GM18498 (cell line): ENCODE measurements at regions not wholly inside any gene's neighbourhood (a gene's known extent, or its start where the extent isn't known, plus 50 kb on each side); places are given as distances from the start of the nearest gene placed in this dataset.
A peak's percentile ranks its signal among the peaks of the same experiment; 100 is the strongest.

Experiments
- ATAC-seq: cut with Tn5 transposase; IDR thresholded peaks from one replicate; pipeline ENCODE4 v1.9.1; 2021; ENCODE audit warnings: mild to moderate bottlenecking, moderate library complexity; ENCODE audit not compliant: unreplicated experiment

DNA sequence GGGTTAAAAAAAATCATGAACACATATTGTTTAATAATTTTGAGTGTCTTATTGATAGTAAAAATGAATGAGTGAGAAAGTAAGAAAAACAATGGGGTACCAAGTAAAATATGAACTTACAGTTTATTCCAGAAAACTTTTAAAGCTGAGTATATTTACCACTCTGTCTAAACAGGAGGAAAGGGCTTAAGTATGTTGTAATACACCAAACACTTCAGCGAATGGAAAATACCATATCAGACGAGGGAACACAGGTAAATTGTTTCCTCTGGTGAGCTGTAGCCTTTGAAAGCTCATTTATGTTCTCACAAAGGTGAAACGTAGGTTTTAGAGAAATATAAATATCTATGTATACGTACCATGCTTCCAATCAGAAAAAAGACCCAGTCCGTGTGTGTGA is 1209.6 kb upstream of the ZEB2 start:
- ATAC-seq: no peak

DNA sequence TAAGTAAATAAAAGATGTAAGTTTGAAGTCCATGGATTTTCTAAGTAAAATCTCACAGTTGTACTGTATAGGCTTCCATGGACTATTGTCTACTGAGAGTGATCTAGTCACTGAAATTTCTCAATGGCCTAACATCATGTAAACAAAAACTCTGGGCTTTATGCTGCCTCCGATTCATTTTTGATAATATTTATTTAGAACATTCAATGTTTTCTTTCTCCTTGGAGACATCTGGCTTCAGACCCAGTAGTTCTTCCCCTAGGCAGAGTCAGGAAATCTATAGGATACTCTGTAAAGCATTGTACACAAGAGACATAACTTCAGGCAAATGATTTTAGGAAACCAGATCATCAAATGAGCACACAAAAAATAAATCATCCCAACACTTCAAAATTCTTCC is 1208.6 kb upstream of the ZEB2 start:
- no peak for ATAC-seq

DNA sequence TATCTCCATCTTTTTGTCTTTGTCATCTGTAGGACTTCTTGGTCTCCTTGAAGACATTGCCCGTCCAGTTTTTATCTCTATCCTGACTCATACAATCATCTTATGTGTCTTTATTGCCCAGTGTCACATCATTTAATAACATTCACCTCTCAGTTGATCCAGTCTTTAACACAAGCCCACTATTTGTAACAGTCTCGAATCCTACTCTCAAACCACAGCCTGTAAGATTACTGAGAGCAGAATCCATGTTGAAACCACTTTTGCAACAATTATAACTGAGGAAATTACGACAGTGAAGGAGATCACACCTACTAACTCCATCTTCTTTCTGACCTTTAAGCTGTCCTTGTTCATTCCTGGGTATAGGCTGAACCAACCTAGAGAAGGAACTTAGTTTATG is 1206.0 kb upstream of the ZEB2 start:
- ATAC-seq: no peak

DNA sequence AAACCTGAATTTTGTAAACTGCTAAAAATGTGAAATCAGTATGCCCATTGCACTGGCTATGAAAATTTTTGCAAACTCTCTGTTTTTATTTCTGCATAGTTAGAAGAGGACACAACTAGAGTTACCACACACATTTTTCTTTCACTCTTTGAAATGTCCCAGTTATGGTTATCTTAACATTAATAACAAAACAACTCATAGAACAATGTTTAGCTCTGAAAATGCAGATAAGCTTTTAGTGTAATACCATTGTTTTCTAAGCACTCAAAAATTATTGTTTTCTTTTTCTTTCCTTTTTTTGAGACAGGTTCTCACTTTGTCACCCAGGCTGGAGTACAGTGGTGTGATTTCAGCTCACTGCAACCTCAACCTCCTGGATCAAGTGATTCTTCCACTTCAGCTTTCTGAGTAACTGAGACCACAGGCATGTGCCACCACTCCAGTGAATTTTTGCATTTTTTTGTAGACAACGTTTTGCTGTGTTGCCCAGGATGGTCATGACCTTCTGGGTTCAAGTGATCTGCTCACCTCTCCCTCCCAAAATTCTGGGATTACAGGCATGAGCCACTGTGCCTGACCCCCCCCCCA is 1204.5 kb upstream of the ZEB2 start:
- ATAC-seq: no peak

DNA sequence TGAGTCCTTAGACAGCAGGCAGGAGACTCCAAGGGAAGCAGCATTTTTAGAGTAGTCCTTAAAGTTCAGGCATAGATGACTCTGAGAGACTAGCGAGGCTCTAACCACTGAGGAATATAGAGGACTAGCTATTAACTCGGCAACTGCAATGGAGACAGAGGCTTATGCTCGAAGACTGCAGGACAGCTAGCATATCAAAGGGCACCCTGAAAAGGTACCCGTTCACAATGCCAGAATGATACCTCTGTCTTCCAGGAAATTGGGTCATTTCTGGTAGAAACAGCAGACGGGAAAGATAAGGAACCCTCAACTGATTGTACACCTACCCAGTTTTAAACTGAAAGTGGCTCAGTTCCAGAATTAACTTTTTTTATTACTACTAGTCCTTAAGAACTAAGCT is 1204.0 kb upstream of the ZEB2 start:
- ATAC-seq: no peak

DNA sequence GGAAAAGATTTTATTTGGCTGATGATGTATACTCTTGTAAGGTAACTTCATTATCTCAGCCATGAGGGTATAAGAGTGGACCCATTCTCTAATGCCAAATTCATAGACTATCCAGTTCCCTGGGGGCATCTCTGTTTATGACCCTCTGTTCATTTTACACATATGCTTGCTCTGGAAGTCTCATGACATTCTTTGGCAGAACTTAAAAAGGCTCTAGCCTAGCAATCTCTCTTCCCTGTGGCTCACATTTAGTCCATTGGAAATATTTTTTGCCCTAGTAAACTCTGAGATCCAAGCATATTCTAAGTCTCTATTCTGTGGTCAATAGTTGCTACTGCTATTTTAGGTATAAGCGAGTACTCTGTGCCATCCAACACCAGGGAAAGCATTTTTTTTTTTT is 1201.8 kb upstream of the ZEB2 start:
- ATAC-seq: no peak

DNA sequence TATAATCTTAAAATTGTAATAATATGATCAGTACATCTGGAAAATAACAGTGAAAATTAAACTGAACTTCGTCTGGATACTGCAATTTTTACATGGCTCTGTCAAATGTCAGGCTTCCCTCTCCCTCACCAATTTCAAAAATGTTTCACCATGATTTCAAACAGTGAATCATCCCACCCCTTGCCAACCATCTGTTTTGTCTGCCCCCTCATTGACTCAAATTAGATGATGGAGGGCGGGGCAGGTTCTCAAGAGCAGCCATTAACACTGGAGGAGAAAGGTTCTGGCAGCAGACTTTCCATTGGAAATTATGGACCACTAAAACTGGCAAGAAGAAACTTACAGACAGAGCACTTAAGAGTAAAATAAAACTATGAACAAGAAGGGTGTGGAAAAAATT is 1195.7 kb upstream of the ZEB2 start:
- no peak for ATAC-seq

DNA sequence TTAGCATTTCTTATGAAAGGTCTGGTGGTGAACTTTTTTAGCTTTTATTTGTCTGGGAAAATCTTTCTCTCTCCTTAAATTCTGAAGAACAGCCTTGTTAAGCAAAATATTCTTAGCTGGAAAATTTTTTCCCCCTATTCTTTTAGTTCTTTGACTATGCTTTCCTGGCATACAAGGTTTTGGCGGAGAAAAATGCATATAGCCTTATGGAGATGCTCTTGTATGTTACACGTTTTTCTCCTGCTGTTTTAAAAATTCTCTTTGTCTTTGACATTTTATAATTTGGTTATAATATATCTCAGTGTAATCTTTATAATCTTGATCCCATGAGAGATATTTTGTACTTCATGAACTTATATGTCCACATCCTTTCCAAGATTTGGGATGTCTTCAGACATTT is 1190.4 kb upstream of the ZEB2 start:
- ATAC-seq: no peak

DNA sequence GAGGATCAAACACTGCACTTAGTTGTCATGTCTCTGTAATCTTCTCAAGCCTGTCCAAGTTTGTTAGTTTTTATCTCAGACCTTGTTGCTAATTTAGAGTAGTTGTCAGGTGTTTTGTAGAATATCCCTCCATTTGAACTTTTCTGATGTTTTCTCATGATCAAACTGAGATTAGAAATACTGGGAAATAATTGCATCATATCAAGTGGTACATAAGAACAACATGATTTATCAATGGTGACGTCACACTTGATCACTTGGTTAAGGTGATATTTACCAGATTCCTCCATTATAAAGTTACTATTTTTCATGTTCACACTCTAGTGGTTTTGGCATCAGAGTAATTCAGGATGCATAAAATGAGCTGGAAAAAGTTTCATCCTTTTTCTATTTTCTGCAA is 1182.4 kb upstream of the ZEB2 start:
- ATAC-seq: no peak

DNA sequence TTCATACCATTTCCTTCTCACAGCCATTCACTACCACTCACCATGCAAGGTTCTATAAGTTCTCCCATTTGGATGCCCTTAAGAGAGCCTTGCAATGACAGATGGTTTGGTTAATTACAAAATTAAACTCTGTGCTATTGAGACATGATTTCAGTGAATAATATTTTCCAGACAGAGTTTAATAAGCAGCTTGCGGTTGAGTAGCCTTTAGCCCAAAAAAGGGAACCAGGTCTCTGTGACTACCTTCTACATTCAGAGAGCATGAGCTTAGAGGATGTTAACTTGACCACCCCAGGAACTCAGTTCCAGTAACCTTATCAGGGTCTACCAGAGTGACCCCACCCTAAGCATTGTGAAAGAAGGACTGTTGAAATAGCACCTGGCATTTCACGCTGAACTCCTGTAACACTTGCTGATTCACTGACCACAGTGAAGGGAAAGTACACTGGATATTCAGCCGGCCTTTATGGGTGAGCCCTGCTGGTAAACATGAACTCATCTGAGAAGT is 1173.1 kb upstream of the ZEB2 start:
- ATAC-seq: peak; percentile 91

DNA sequence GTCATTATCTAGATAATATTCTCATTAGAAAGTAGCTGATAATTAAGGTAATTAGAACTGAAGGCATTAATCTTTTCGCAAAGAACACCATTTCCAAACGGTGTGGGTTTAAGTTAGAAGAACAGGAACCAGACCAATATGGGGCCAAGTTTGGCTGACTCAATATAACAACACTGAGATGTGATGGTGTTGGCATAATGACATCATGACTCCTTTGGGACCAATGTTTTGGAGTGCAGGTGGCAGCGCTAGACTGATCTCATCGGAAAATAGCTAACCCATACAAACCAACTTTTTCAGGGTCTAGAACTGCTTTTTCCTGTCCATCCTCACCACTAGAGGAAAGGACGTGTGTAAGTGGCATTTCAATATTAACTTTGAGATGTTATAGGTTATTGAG is 1171.7 kb upstream of the ZEB2 start:
- ATAC-seq: no peak

DNA sequence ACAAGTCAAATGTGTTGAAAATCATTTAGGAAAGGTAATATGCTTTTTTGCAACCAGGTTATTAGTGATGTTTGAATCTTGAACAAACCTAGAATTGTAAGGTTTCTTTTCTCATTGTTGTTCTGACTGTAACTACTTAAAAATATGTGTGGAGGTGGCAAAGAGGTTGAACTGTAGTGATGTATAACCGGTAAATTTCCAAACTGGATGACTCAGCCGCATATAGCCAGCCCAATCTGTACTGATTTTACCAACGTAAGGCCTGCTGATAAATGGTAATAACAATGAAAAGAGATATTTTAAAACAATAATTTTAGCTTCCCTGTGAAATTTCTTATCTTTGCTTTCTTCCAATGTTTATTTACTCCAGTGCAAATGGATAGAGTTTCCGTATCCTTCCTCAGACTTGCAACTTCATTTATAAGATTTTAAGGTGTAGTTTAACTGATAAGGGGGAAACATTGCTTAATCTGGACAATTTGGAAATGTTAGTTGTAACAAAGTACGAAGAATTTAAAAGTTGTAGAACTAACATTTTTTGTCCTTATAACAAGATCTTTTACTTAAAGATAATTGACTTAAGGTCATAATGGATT is 1170.4 kb upstream of the ZEB2 start:
- ATAC-seq: no peak

DNA sequence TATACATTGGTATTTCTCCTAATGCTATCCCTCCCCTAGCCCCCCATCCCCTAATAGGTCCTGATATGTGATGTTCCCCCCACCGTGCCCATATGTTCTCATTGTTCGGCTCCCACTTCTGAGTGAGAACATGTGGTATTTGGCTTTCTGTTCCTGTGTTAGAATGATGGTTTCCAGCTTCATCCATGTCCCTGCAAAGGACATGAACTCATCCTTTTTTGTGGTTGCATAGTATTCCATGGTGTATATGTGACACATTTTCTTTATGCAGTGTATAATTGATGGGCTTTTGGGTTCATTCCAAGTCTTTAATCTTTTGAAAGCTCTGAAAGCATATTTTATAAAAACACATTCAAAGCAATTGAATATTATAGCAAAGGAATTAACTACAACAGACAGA is 1169.4 kb upstream of the ZEB2 start:
- no peak for ATAC-seq

DNA sequence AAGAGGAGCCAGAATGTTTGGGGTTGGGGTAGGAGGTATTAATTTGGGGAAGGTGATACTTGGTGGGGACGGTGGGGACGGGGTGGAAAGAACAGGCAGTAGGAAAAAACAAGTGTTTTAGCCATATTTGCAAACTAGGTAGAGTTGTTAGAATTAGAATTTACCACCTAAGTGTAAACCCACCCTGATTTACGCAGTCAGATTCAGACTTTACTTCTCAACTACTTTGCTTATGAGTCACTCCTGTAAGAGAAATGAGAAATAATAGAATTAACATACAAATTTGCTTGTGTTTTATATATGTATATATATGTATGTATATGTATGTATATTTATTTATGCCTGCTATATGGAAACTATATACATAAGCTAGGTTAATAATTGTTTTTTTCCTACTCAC is 1168.2 kb upstream of the ZEB2 start:
- ATAC-seq: peak; percentile 22

DNA sequence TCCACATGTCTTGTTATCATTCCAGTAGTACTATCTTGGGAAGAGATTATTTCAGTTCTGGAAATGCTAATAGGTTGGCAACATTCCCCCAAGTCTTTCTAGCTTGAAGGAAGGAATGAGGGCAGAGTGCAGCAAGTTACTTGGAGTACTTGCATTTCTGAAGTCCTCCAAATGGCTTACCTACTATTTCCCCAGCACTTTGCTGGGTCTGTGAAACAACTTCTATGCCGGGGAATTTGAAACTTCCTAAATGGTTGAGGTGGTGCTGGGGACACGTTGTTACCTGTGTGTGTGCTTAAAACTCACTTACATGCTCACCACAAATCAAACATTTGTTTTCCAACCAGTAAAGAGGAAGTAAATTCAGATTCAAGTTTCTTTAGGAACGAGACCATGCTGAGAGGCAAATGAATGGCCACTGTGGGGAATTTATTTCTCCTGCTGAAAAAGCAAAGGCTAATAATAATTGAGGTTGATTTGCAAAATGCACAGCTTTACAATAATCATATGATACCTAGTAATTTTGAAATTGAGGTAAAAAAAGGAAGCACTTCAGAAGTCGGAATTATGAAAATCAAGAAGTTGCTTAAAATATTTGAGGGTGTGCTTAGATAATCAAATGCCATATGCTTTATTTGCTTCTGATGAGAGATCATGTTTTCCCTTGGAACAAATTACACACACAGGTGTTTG is 1167.7 kb upstream of the ZEB2 start:
- ATAC-seq: peak; percentile 44

DNA sequence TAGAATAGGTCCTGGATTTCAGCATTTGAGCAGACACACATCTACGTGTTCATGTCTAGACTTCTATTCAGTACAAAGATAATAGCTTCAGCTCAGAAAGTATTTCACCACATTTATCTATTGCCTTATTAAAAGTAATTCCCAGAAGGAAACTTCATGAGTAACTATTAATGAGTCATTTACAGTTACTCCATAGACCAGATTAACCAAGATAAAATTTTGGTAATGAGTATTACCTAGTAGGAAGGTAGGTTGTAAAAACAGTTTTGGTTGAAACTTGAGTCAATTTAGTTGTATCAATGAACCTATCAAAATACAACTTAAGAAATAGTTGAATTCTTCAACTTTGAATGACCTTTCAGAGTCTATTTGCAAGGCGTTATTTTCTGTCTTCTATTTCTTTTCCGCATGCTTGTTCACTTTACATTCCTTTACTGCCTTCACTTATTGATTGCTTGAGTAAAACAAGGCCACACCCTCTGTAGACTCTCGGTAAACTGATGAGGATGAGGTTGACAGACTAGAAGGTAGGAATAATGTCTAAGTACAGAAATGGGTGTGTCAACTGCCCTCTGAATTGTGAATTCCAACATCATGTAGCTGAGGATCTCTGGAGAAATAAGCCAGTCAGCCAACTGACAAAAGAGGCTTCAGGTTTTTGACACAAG is 1165.6 kb upstream of the ZEB2 start:
- ATAC-seq: no peak

DNA sequence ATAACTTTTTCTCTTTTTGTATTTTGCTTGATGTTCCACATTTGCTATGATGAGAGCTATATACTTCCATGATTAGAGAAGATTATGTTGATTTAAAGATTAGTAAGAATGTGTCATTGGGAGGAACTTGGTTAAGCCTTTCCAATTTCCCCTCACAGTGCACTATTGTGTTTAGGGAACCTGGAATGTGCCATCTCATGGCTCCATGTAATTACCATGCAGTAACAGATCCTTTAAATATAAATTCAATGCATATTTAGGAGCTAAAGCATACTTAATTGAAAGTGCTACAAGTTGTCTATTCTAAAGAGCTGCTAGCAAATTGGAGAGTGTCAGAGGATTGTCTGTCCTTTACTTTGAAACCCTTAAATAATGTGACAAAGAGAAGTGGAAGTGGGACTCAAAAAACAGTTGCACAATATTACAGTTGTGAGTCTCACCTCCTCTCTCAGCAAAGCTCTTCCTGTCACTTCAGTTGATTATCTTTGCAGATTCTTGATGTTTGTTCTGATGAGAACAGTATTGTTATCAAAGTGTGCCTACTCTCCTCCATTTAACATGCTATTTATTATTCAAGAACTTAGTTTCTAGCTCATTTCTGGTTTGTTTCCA is 1162.7 kb upstream of the ZEB2 start:
- ATAC-seq: no peak

DNA sequence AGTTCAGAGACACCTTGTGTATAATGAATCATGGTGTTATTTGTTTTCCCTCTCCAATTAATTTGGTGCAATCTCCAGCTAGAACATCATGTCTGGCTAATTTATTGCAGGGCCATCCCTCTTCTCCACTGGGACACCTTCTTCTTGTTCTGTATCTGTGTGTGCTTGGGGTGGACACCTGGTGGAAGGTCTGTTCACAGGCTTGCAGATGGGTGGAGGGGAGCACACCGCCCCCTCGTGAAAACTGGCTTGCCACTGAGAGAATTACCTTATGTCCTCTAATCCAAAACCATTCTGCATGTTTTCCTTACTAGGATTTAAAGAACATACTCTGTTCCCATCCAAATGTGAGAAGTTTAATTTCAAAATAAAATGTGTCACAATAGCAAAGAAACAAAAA is 1160.4 kb upstream of the ZEB2 start:
- no peak for ATAC-seq

DNA sequence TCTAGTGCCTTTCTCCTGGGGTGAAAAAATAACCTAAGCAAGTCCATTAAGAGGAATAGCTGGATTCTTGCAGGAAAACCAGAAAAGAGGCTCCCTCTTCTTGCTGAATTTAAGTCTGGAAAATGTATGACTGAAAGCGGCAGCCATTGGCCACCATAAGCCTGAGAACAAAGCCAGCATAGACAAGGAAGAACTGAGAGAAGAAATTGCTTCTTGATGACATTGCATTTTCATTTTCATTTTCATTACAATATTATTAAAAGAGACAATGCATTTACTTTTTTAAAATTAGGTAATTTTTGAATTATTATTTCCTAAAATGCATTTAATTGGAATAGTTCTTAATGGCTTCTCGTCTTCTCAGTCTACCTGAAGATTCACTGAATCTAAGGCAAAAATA is 1157.5 kb upstream of the ZEB2 start:
- ATAC-seq: no peak

DNA sequence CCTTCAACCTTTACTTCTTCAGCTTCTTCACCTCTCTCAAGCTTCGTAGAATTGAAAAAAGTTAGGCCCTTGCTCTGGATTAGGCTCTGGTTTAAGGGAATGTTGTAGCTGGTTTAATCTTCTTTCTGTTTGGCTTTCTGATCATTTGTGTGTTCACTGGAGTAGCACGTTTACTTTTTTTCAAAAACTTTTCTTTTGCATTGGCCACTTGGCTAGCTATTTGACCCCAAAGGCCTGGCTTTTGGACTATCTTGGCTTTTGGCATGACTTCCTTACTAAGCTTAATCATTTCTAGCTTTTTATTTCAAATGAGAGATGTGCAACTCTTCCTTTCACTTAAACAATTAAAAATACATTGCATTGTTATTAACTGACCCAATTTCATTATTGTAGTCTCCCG is 1154.8 kb upstream of the ZEB2 start:
- no peak for ATAC-seq

DNA sequence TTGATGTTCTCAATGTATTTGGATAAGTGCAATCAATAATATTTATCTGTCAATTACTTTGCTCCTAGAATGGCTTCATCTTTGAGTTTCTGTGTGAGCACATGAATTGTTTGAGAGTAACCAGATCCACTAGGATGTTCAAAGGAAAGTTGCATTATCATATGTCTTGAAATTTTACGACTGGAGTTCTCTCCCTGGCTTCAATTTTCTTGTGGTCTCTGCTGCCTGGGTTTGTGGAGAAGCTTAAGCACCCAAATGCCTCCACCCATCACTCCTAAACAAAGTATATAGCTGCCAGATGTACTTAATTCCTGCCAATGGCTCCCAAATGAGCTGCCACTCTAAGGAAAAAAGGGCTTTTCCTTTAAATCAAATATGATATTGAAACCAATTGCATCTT is 1149.4 kb upstream of the ZEB2 start:
- no peak for ATAC-seq

DNA sequence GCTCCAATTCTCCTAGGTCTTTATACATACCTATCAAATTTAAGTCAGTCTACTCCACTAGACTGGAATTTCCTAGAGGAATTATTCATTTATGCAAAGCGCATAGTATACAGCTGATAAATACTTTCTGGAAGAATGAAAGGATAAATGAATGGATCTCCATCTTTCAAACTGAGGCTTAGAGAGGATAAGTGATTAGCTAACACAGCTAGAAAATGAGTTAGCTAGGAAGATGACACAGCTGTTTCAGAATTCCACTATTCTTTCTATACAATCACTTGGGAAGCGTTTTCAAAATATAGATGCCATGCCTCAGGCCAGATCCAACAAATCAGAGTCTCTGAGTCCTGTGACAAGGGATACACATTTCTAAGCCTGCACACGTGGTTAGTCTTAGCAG is 1146.6 kb upstream of the ZEB2 start:
- no peak for ATAC-seq
